ENCODE measurements at regions not wholly inside any gene's neighbourhood (a gene's known extent, or its start where the extent isn't known, plus 50 kb on each side); places are given as distances from the start of the nearest gene placed in this dataset.

GRCh38 chr5:74432216-74432615 lies 208.3 kb downstream of the ENC1 start:
- Histone ChIP-seq H3K36me3 (no peaks in the 10 kb centered on the region), H3K27ac (no peak overlapping the region), H3K4me3 (no peak overlapping the region), H3K9me3 (ENCODE audit: low read depth) (no peaks in the 10 kb centered on the region), H3K4me1 (ENCODE audit: low read depth) (peaks cover 1% of the 10 kb centered on the region), H3K27me3 (no peaks in the 10 kb centered on the region)
- peak in 1 of 2 donors; percentile 15 for DNase-seq (ENCODE audit: low read depth in 1 of 2, low spot score in 1 of 2)
- TF ChIP-seq, protein P1, sequence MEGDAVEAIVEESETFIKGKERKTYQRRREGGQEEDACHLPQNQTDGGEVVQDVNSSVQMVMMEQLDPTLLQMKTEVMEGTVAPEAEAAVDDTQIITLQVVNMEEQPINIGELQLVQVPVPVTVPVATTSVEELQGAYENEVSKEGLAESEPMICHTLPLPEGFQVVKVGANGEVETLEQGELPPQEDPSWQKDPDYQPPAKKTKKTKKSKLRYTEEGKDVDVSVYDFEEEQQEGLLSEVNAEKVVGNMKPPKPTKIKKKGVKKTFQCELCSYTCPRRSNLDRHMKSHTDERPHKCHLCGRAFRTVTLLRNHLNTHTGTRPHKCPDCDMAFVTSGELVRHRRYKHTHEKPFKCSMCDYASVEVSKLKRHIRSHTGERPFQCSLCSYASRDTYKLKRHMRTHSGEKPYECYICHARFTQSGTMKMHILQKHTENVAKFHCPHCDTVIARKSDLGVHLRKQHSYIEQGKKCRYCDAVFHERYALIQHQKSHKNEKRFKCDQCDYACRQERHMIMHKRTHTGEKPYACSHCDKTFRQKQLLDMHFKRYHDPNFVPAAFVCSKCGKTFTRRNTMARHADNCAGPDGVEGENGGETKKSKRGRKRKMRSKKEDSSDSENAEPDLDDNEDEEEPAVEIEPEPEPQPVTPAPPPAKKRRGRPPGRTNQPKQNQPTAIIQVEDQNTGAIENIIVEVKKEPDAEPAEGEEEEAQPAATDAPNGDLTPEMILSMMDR (IDR thresholded peaks at IDR 0.05; ENCODE audit: low read depth, low read length) = no peak

DNA sequence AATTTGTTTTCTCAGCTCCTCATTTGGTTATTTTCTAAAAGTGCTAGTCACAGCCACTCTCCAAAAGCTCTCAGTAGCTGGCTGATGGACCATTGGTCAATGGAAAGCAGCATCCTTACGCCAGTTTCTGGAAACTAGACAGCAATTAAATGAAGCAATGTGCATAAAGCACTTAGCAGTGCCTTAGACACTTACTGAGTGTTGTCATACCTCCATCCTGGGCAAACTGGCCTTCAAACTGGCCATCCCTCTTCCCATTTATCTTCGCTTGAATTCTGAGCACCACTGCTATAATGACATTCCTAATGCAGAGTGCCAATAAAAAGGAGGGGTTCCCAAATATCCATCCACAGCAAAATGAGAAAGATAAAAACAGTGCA lies 209.2 kb downstream of the ENC1 start:
- Histone ChIP-seq H3K36me3 (no peaks in the 10 kb centered on the region), H3K4me1 (ENCODE audit: low read depth) (peaks cover 2% of the 10 kb centered on the region), H3K9me3 (ENCODE audit: low read depth) (no peaks in the 10 kb centered on the region), H3K4me3 (no peak overlapping the region), H3K27ac (no peak overlapping the region), H3K27me3 (no peaks in the 10 kb centered on the region)
- DNase-seq (ENCODE audit: low read depth in 1 of 2, low spot score in 1 of 2) = no peak
- TF ChIP-seq, protein P1 (IDR thresholded peaks at IDR 0.05; ENCODE audit: low read depth, low read length) = no peak

DNA sequence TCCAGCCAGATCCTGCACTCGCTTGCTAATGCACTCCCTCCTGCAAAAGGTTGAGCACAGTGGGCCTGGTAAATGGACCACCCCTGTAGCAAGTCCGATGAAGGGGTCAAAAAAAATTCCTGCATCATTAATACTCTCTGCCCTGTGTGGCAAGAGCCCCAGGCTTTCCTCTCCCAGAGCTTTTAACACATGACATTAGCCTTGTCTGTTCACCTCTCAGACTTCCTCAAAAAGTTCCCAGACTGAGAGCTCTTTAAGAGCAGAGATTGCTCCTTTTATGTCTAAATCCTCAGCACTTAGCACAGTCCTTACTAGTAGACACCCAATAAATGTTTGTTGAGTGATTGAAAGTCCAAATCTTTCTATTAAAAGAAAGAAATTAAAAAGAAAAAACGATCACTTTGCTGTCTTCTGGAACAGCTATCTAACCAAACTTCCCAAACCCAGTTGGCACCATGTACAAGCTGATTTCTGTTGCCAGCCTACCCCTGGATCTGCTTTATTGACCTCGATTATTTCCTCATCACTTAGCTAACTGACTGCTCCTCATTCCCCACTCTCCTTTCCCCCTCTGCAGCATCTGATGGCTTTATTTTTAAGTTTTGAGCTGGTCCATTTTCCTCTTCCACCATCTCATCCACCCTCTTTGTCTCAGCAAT lies 209.8 kb downstream of the ENC1 start:
- TF ChIP-seq, protein P1 (IDR thresholded peaks at IDR 0.05; ENCODE audit: low read depth, low read length) = no peak
- Histone ChIP-seq H3K36me3 (no peaks in the 10 kb centered on the region), H3K4me3 (no peak overlapping the region), H3K27ac (no peak overlapping the region), H3K4me1 (ENCODE audit: low read depth) (peaks cover 2% of the 10 kb centered on the region), H3K27me3 (no peaks in the 10 kb centered on the region), H3K9me3 (ENCODE audit: low read depth) (no peaks in the 10 kb centered on the region)
- no peak for DNase-seq (ENCODE audit: low read depth in 1 of 2, low spot score in 1 of 2)

GRCh38 chr5:74429495-74429894 lies 211.0 kb downstream of the ENC1 start:
- peaks cover 2% of the 10 kb centered on the region for H3K4me1 ChIP-seq (ENCODE audit: low read depth)
- no peak overlapping the region for H3K27ac ChIP-seq
- H3K27me3 ChIP-seq = no peaks in the 10 kb centered on the region
- no peaks in the 10 kb centered on the region for H3K9me3 ChIP-seq (ENCODE audit: low read depth)
- no peak for DNase-seq (ENCODE audit: low read depth in 1 of 2, low spot score in 1 of 2)
- H3K36me3 ChIP-seq = no peaks in the 10 kb centered on the region
- TF ChIP-seq, protein P1 (IDR thresholded peaks at IDR 0.05; ENCODE audit: low read depth, low read length) = no peak
- H3K4me3 ChIP-seq = no peak overlapping the region

- no peak overlapping the region for H3K27ac ChIP-seq
- DNase-seq (ENCODE audit: low read depth in 1 of 2, low spot score in 1 of 2) = no peak
These were observed 211.7 kb downstream of the ENC1 start for GRCh38 chr5:74428876-74429275.

More at GRCh38 chr5:74428876-74429275, 211.7 kb downstream of the ENC1 start:
- Histone ChIP-seq H3K27me3 (no peaks in the 10 kb centered on the region), H3K9me3 (ENCODE audit: low read depth) (no peaks in the 10 kb centered on the region), H3K36me3 (no peaks in the 10 kb centered on the region), H3K4me1 (ENCODE audit: low read depth) (peaks cover 2% of the 10 kb centered on the region), H3K4me3 (no peak overlapping the region)
- TF ChIP-seq, protein P1 (IDR thresholded peaks at IDR 0.05; ENCODE audit: low read depth, low read length) = no peak

All from cardiac muscle cell (in vitro differentiated cells and primary cell).